LoVo (cell line): ENCODE measurements at regions not wholly inside any gene's neighbourhood (a gene's known extent, or its start where the extent isn't known, plus 50 kb on each side); places are given as distances from the start of the nearest gene placed in this dataset.

ENCODE experiments used
- DNase-seq: peaks from one replicate; pipeline ENCODE4 v3.0.0-alpha.2; 2016; ENCODE audit warnings: low spot score

- no peak for DNase-seq
These were observed 849.1 kb upstream of the SLIT2 start for GRCh38 chr4:19402581-19403065.

GRCh38 chr4:19401301-19402080 is 850.2 kb upstream of the SLIT2 start:
- no peak for DNase-seq

- no peak for DNase-seq
These were observed 850.9 kb upstream of the SLIT2 start for GRCh38 chr4:19400820-19401219.

- no peak for DNase-seq
These were observed 852.7 kb upstream of the SLIT2 start for GRCh38 chr4:19399001-19399400.

GRCh38 chr4:19386786-19387185 is 864.9 kb upstream of the SLIT2 start:
- DNase-seq: no peak

- no peak for DNase-seq
These were observed 868.5 kb upstream of the SLIT2 start for GRCh38 chr4:19382993-19383756.

- no peak for DNase-seq
These were observed 870.6 kb upstream of the SLIT2 start for GRCh38 chr4:19381068-19381467.

GRCh38 chr4:19380600-19380999 is 871.1 kb upstream of the SLIT2 start:
- no peak for DNase-seq

GRCh38 chr4:19379191-19379708 is 872.5 kb upstream of the SLIT2 start:
- no peak for DNase-seq

GRCh38 chr4:19375931-19376330 is 875.8 kb upstream of the SLIT2 start:
- DNase-seq: no peak

GRCh38 chr4:19375136-19375804 is 876.4 kb upstream of the SLIT2 start:
- DNase-seq: no peak

- DNase-seq: no peak
These were observed 879.3 kb upstream of the SLIT2 start for GRCh38 chr4:19372390-19372789.

GRCh38 chr4:19368800-19369199 is 882.9 kb upstream of the SLIT2 start:
- no peak for DNase-seq

GRCh38 chr4:19366916-19367315 is 884.8 kb upstream of the SLIT2 start:
- DNase-seq: no peak

- DNase-seq: no peak
These were observed 893.7 kb upstream of the SLIT2 start for GRCh38 chr4:19358015-19358414.

GRCh38 chr4:19349416-19349815 is 902.3 kb upstream of the SLIT2 start:
- no peak for DNase-seq

- DNase-seq: no peak
These were observed 903.0 kb upstream of the SLIT2 start for GRCh38 chr4:19348746-19349145.

- no peak for DNase-seq
These were observed 905.1 kb upstream of the SLIT2 start for GRCh38 chr4:19346636-19347035.

GRCh38 chr4:19329631-19330030 is 922.1 kb upstream of the SLIT2 start:
- no peak for DNase-seq

GRCh38 chr4:19329077-19329476 is 922.6 kb upstream of the SLIT2 start:
- DNase-seq: no peak

GRCh38 chr4:19327364-19327763 is 924.3 kb upstream of the SLIT2 start:
- no peak for DNase-seq

GRCh38 chr4:19324184-19324583 is 927.5 kb upstream of the SLIT2 start:
- no peak for DNase-seq

GRCh38 chr4:19319607-19320006 is 932.1 kb upstream of the SLIT2 start:
- no peak for DNase-seq
